ENCODE measurements at regions not wholly inside any gene's neighbourhood (a gene's known extent, or its start where the extent isn't known, plus 50 kb on each side); places are given as distances from the start of the nearest gene placed in this dataset.

- Histone ChIP-seq H3K4me3 (ENCODE audit: low read length) (no peak overlapping the region), H3K36me3 (ENCODE audit: insufficient read depth, low read length) (no peaks in the 10 kb centered on the region), H3K9me3 (ENCODE audit: insufficient read depth, low read depth, low read length) (peaks cover 10% of the 10 kb centered on the region), H3K27ac (ENCODE audit: low read depth, low read length) (no peak overlapping the region), H3K9ac (ENCODE audit: low read depth, low read length) (no peak overlapping the region), H3K27me3 (ENCODE audit: insufficient read depth, low read length) (no peaks in the 10 kb centered on the region), H3K4me1 (ENCODE audit: insufficient read depth, low read length) (no peaks in the 10 kb centered on the region)
- WGBS = 93% methylated on average over 2 of the region's 2 CpGs
These were observed 478.9 kb upstream of the NRP1 start for GRCh38 chr10:33813415-33813814.

- H3K4me1 ChIP-seq (ENCODE audit: insufficient read depth, low read length) = peaks cover 6% of the 10 kb centered on the region; the same call in 1 of the 2 replicates
- no peak overlapping the region for H3K27ac ChIP-seq (ENCODE audit: low read depth, low read length)
- WGBS = 73% methylated on average over 2 of the region's 2 CpGs
- H3K27me3 ChIP-seq (ENCODE audit: insufficient read depth, low read length) = no peaks in the 10 kb centered on the region
- H3K9ac ChIP-seq (ENCODE audit: low read depth, low read length) = no peak overlapping the region
- H3K9me3 ChIP-seq (ENCODE audit: insufficient read depth, low read depth, low read length) = peaks cover 10% of the 10 kb centered on the region
- H3K36me3 ChIP-seq (ENCODE audit: insufficient read depth, low read length) = no peaks in the 10 kb centered on the region
- no peak overlapping the region for H3K4me3 ChIP-seq (ENCODE audit: low read length)
These were observed 478.1 kb upstream of the NRP1 start for GRCh38 chr10:33812586-33812985.

- H3K36me3 ChIP-seq (ENCODE audit: insufficient read depth, low read length) = no peaks in the 10 kb centered on the region
- H3K27ac ChIP-seq (ENCODE audit: low read depth, low read length) = no peak overlapping the region
- no peaks in the 10 kb centered on the region for H3K27me3 ChIP-seq (ENCODE audit: insufficient read depth, low read length)
- H3K9ac ChIP-seq (ENCODE audit: low read depth, low read length) = no peak overlapping the region
- peaks cover 9% of the 10 kb centered on the region; the same call in 1 of the 2 replicates for H3K4me1 ChIP-seq (ENCODE audit: insufficient read depth, low read length)
- peaks cover 10% of the 10 kb centered on the region for H3K9me3 ChIP-seq (ENCODE audit: insufficient read depth, low read depth, low read length)
- H3K4me3 ChIP-seq (ENCODE audit: low read length) = no peak overlapping the region
- 96% methylated on average over 2 of the region's 3 CpGs for WGBS
These were observed 476.5 kb upstream of the NRP1 start for GRCh38 chr10:33810986-33811385.

- H3K27me3 ChIP-seq (ENCODE audit: insufficient read depth, low read length) = no peaks in the 10 kb centered on the region
These were observed 475.3 kb upstream of the NRP1 start for GRCh38 chr10:33809732-33810131.

GRCh38 chr10:33808475-33808874 lies 474.0 kb upstream of the NRP1 start:
- WGBS = 88% methylated on average over 9 of the region's 9 CpGs
- H3K27me3 ChIP-seq (ENCODE audit: insufficient read depth, low read length) = no peaks in the 10 kb centered on the region

More at GRCh38 chr10:33809732-33810131, 475.3 kb upstream of the NRP1 start:
- Histone ChIP-seq H3K9me3 (ENCODE audit: insufficient read depth, low read depth, low read length) (peaks cover 10% of the 10 kb centered on the region), H3K4me1 (ENCODE audit: insufficient read depth, low read length) (peaks cover 9% of the 10 kb centered on the region; the same call in 1 of the 2 replicates), H3K4me3 (ENCODE audit: low read length) (no peak overlapping the region), H3K9ac (ENCODE audit: low read depth, low read length) (no peak overlapping the region), H3K36me3 (ENCODE audit: insufficient read depth, low read length) (no peaks in the 10 kb centered on the region), H3K27ac (ENCODE audit: low read depth, low read length) (no peak overlapping the region)
- 94% methylated on average over 3 of the region's 3 CpGs for WGBS

GRCh38 chr10:33807531-33808359 lies 473.3 kb upstream of the NRP1 start:
- Histone ChIP-seq H3K36me3 (ENCODE audit: insufficient read depth, low read length) (no peaks in the 10 kb centered on the region), H3K27me3 (ENCODE audit: insufficient read depth, low read length) (no peaks in the 10 kb centered on the region), H3K9me3 (ENCODE audit: insufficient read depth, low read depth, low read length) (no peaks in the 10 kb centered on the region), H3K4me1 (ENCODE audit: insufficient read depth, low read length) (peaks cover 9% of the 10 kb centered on the region; the same call in 1 of the 2 replicates), H3K9ac (ENCODE audit: low read depth, low read length) (no peak overlapping the region), H3K27ac (ENCODE audit: low read depth, low read length) (no peak overlapping the region), H3K4me3 (ENCODE audit: low read length) (no peak overlapping the region)
- 76% methylated on average over 11 of the region's 11 CpGs for WGBS

More at GRCh38 chr10:33808475-33808874, 474.0 kb upstream of the NRP1 start:
- Histone ChIP-seq H3K9ac (ENCODE audit: low read depth, low read length) (no peak overlapping the region), H3K4me3 (ENCODE audit: low read length) (no peak overlapping the region), H3K27ac (ENCODE audit: low read depth, low read length) (no peak overlapping the region), H3K9me3 (ENCODE audit: insufficient read depth, low read depth, low read length) (peaks cover 7% of the 10 kb centered on the region), H3K36me3 (ENCODE audit: insufficient read depth, low read length) (no peaks in the 10 kb centered on the region), H3K4me1 (ENCODE audit: insufficient read depth, low read length) (peaks cover 9% of the 10 kb centered on the region; the same call in 1 of the 2 replicates)

GRCh38 chr10:33805831-33806230 lies 471.4 kb upstream of the NRP1 start:
- WGBS = no CpG with 5 or more reads among the region's 2 CpGs
- Histone ChIP-seq H3K27me3 (ENCODE audit: insufficient read depth, low read length) (no peaks in the 10 kb centered on the region), H3K4me3 (ENCODE audit: low read length) (no peak overlapping the region), H3K9me3 (ENCODE audit: insufficient read depth, low read depth, low read length) (no peaks in the 10 kb centered on the region), H3K9ac (ENCODE audit: low read depth, low read length) (no peak overlapping the region), H3K27ac (ENCODE audit: low read depth, low read length) (no peak overlapping the region), H3K4me1 (ENCODE audit: insufficient read depth, low read length) (peaks cover 9% of the 10 kb centered on the region; the same call in 1 of the 2 replicates), H3K36me3 (ENCODE audit: insufficient read depth, low read length) (no peaks in the 10 kb centered on the region)

GRCh38 chr10:33804584-33804983 lies 470.1 kb upstream of the NRP1 start:
- Histone ChIP-seq H3K36me3 (ENCODE audit: insufficient read depth, low read length) (no peaks in the 10 kb centered on the region), H3K4me1 (ENCODE audit: insufficient read depth, low read length) (peaks cover 10% of the 10 kb centered on the region), H3K27me3 (ENCODE audit: insufficient read depth, low read length) (no peaks in the 10 kb centered on the region), H3K4me3 (ENCODE audit: low read length) (no peak overlapping the region), H3K27ac (ENCODE audit: low read depth, low read length) (no peak overlapping the region), H3K9me3 (ENCODE audit: insufficient read depth, low read depth, low read length) (no peaks in the 10 kb centered on the region), H3K9ac (ENCODE audit: low read depth, low read length) (no peak overlapping the region)
- WGBS = 91% methylated on average over 10 of the region's 10 CpGs

- H3K9ac ChIP-seq (ENCODE audit: low read depth, low read length) = no peak overlapping the region
- 90% methylated on average over 3 of the region's 3 CpGs for WGBS
- H3K9me3 ChIP-seq (ENCODE audit: insufficient read depth, low read depth, low read length) = no peaks in the 10 kb centered on the region
- H3K36me3 ChIP-seq (ENCODE audit: insufficient read depth, low read length) = no peaks in the 10 kb centered on the region
- H3K27ac ChIP-seq (ENCODE audit: low read depth, low read length) = no peak overlapping the region
- H3K27me3 ChIP-seq (ENCODE audit: insufficient read depth, low read length) = no peaks in the 10 kb centered on the region
- H3K4me3 ChIP-seq (ENCODE audit: low read length) = no peak overlapping the region
- H3K4me1 ChIP-seq (ENCODE audit: insufficient read depth, low read length) = peaks cover 22% of the 10 kb centered on the region
These were observed 468.8 kb upstream of the NRP1 start for GRCh38 chr10:33803248-33803647.

GRCh38 chr10:33802566-33802965 lies 468.1 kb upstream of the NRP1 start:
- Histone ChIP-seq H3K4me1 (ENCODE audit: insufficient read depth, low read length) (peaks cover 16% of the 10 kb centered on the region), H3K27me3 (ENCODE audit: insufficient read depth, low read length) (no peaks in the 10 kb centered on the region), H3K36me3 (ENCODE audit: insufficient read depth, low read length) (no peaks in the 10 kb centered on the region), H3K27ac (ENCODE audit: low read depth, low read length) (no peak overlapping the region), H3K9ac (ENCODE audit: low read depth, low read length) (no peak overlapping the region), H3K9me3 (ENCODE audit: insufficient read depth, low read depth, low read length) (no peaks in the 10 kb centered on the region), H3K4me3 (ENCODE audit: low read length) (no peak overlapping the region)
- WGBS = 91% methylated on average over 4 of the region's 4 CpGs

- H3K9ac ChIP-seq (ENCODE audit: low read depth, low read length) = no peak overlapping the region
- WGBS = 87% methylated on average over 2 of the region's 2 CpGs
- no peak overlapping the region for H3K27ac ChIP-seq (ENCODE audit: low read depth, low read length)
These were observed 467.2 kb upstream of the NRP1 start for GRCh38 chr10:33801705-33802104.

More at GRCh38 chr10:33801705-33802104, 467.2 kb upstream of the NRP1 start:
- Histone ChIP-seq H3K4me1 (ENCODE audit: insufficient read depth, low read length) (peaks cover 13% of the 10 kb centered on the region), H3K4me3 (ENCODE audit: low read length) (no peak overlapping the region), H3K36me3 (ENCODE audit: insufficient read depth, low read length) (no peaks in the 10 kb centered on the region), H3K27me3 (ENCODE audit: insufficient read depth, low read length) (no peaks in the 10 kb centered on the region), H3K9me3 (ENCODE audit: insufficient read depth, low read depth, low read length) (no peaks in the 10 kb centered on the region)
